ENCODE measurements at regions not wholly inside any gene's neighbourhood (a gene's known extent, or its start where the extent isn't known, plus 50 kb on each side); places are given as distances from the start of the nearest gene placed in this dataset.
A peak's percentile ranks its signal among the peaks of the same experiment; 100 is the strongest.

GRCh38 chr19:46925548-46925950 lies 64.8 kb downstream of the ARHGAP35 start:
- H3K27ac ChIP-seq (ENCODE audit: low read depth, low read length), result peak overlapping the region; percentile 70
- peak overlapping the region in 2 of 3 donors; percentile 17 to 29 for H3K4me3 ChIP-seq (ENCODE audit: low read length in 3 of 3)
- H3K36me3 ChIP-seq (ENCODE audit: control insufficient read depth in 3 of 3, insufficient read depth in 3 of 3, low read length in 3 of 3), result peaks cover 0 to 14% (median 3%) of the 10 kb centered on the region in 3 donors
- H3K9me3 ChIP-seq (ENCODE audit: control insufficient read depth in 3 of 3, low read length in 3 of 3), result no peaks in the 10 kb centered on the region
- no peaks in the 10 kb centered on the region for H3K27me3 ChIP-seq (ENCODE audit: control insufficient read depth in 3 of 3, insufficient read depth in 3 of 3, low read length in 3 of 3)
- H3K9ac ChIP-seq (ENCODE audit: low read depth in 1 of 3, low read length in 3 of 3), result peak overlapping the region in 2 of 3 donors; percentile 10 to 32
- H3K4me1 ChIP-seq (ENCODE audit: control insufficient read depth in 3 of 3, insufficient read depth in 3 of 3, low read length in 3 of 3), result peaks cover 47 to 63% (median 53%) of the 10 kb centered on the region in 3 donors

- peaks cover 0 to 11% (median 3%) of the 10 kb centered on the region in 3 donors for H3K36me3 ChIP-seq (ENCODE audit: control insufficient read depth in 3 of 3, insufficient read depth in 3 of 3, low read length in 3 of 3)
- peak overlapping the region; percentile 20 to 29 (median 28) for H3K4me3 ChIP-seq (ENCODE audit: low read length in 3 of 3)
- H3K9me3 ChIP-seq (ENCODE audit: control insufficient read depth in 3 of 3, low read length in 3 of 3), result no peaks in the 10 kb centered on the region
- H3K9ac ChIP-seq (ENCODE audit: low read depth in 1 of 3, low read length in 3 of 3), result peak overlapping the region in 2 of 3 donors; percentile 25 to 58
- H3K27ac ChIP-seq (ENCODE audit: low read depth, low read length), result peak overlapping the region; percentile 70
- peaks cover 54 to 71% (median 59%) of the 10 kb centered on the region in 3 donors for H3K4me1 ChIP-seq (ENCODE audit: control insufficient read depth in 3 of 3, insufficient read depth in 3 of 3, low read length in 3 of 3)
- H3K27me3 ChIP-seq (ENCODE audit: control insufficient read depth in 3 of 3, insufficient read depth in 3 of 3, low read length in 3 of 3), result no peaks in the 10 kb centered on the region
Observed at GRCh38 chr19:46926170-46927071, 65.6 kb downstream of the ARHGAP35 start.

GRCh38 chr19:46927106-46927505 lies 66.3 kb downstream of the ARHGAP35 start:
- peak overlapping the region; percentile 25 to 58 (median 45) for H3K9ac ChIP-seq (ENCODE audit: low read depth in 1 of 3, low read length in 3 of 3)
- peaks cover 0 to 6% (median 3%) of the 10 kb centered on the region in 3 donors for H3K36me3 ChIP-seq (ENCODE audit: control insufficient read depth in 3 of 3, insufficient read depth in 3 of 3, low read length in 3 of 3)
- H3K4me1 ChIP-seq (ENCODE audit: control insufficient read depth in 3 of 3, insufficient read depth in 3 of 3, low read length in 3 of 3), result peaks cover 56 to 78% (median 64%) of the 10 kb centered on the region in 3 donors
- peak overlapping the region; percentile 20 to 29 (median 28) for H3K4me3 ChIP-seq (ENCODE audit: low read length in 3 of 3)
- H3K27me3 ChIP-seq (ENCODE audit: control insufficient read depth in 3 of 3, insufficient read depth in 3 of 3, low read length in 3 of 3), result no peaks in the 10 kb centered on the region
- peak overlapping the region; percentile 57 for H3K27ac ChIP-seq (ENCODE audit: low read depth, low read length)
- H3K9me3 ChIP-seq (ENCODE audit: control insufficient read depth in 3 of 3, low read length in 3 of 3), result no peaks in the 10 kb centered on the region

GRCh38 chr19:46927893-46928292 lies 67.1 kb downstream of the ARHGAP35 start:
- no peaks in the 10 kb centered on the region for H3K27me3 ChIP-seq (ENCODE audit: control insufficient read depth in 3 of 3, insufficient read depth in 3 of 3, low read length in 3 of 3)
- no peaks in the 10 kb centered on the region for H3K9me3 ChIP-seq (ENCODE audit: control insufficient read depth in 3 of 3, low read length in 3 of 3)
- peaks cover 61 to 83% (median 68%) of the 10 kb centered on the region in 3 donors for H3K4me1 ChIP-seq (ENCODE audit: control insufficient read depth in 3 of 3, insufficient read depth in 3 of 3, low read length in 3 of 3)
- peak overlapping the region; percentile 28 to 60 (median 57) for H3K9ac ChIP-seq (ENCODE audit: low read depth in 1 of 3, low read length in 3 of 3)
- H3K4me3 ChIP-seq (ENCODE audit: low read length in 3 of 3), result peak overlapping the region; percentile 0 to 20 (median 18)
- H3K36me3 ChIP-seq (ENCODE audit: control insufficient read depth in 3 of 3, insufficient read depth in 3 of 3, low read length in 3 of 3), result no peaks in the 10 kb centered on the region
- H3K27ac ChIP-seq (ENCODE audit: low read depth, low read length), result peak overlapping the region; percentile 57

- Histone ChIP-seq H3K9me3 (ENCODE audit: control insufficient read depth in 3 of 3, low read length in 3 of 3) (no peaks in the 10 kb centered on the region), H3K27ac (ENCODE audit: low read depth, low read length) (peak overlapping the region; percentile 57), H3K4me1 (ENCODE audit: control insufficient read depth in 3 of 3, insufficient read depth in 3 of 3, low read length in 3 of 3) (peaks cover 61 to 82% (median 66%) of the 10 kb centered on the region in 3 donors), H3K27me3 (ENCODE audit: control insufficient read depth in 3 of 3, insufficient read depth in 3 of 3, low read length in 3 of 3) (no peaks in the 10 kb centered on the region), H3K36me3 (ENCODE audit: control insufficient read depth in 3 of 3, insufficient read depth in 3 of 3, low read length in 3 of 3) (no peaks in the 10 kb centered on the region), H3K4me3 (ENCODE audit: low read length in 3 of 3) (no peak overlapping the region), H3K9ac (ENCODE audit: low read depth in 1 of 3, low read length in 3 of 3) (no peak overlapping the region)
Observed at GRCh38 chr19:46928951-46929350, 68.2 kb downstream of the ARHGAP35 start.

GRCh38 chr19:46931202-46931601 lies 70.4 kb downstream of the ARHGAP35 start:
- Histone ChIP-seq H3K27ac (ENCODE audit: low read depth, low read length) (peak overlapping the region; percentile 20), H3K4me1 (ENCODE audit: control insufficient read depth in 3 of 3, insufficient read depth in 3 of 3, low read length in 3 of 3) (peaks cover 39 to 60% (median 44%) of the 10 kb centered on the region in 3 donors), H3K9me3 (ENCODE audit: control insufficient read depth in 3 of 3, low read length in 3 of 3) (no peaks in the 10 kb centered on the region)

GRCh38 chr19:46932346-46932745 lies 71.5 kb downstream of the ARHGAP35 start:
- no peak overlapping the region for H3K4me3 ChIP-seq (ENCODE audit: low read length in 3 of 3)
- H3K9me3 ChIP-seq (ENCODE audit: control insufficient read depth in 3 of 3, low read length in 3 of 3), result no peaks in the 10 kb centered on the region
- H3K36me3 ChIP-seq (ENCODE audit: control insufficient read depth in 3 of 3, insufficient read depth in 3 of 3, low read length in 3 of 3), result peaks cover 0 to 4% (median 1%) of the 10 kb centered on the region in 3 donors
- no peaks in the 10 kb centered on the region for H3K27me3 ChIP-seq (ENCODE audit: control insufficient read depth in 3 of 3, insufficient read depth in 3 of 3, low read length in 3 of 3)
- no peak overlapping the region for H3K27ac ChIP-seq (ENCODE audit: low read depth, low read length)
- no peak overlapping the region for H3K9ac ChIP-seq (ENCODE audit: low read depth in 1 of 3, low read length in 3 of 3)
- peaks cover 28 to 49% (median 32%) of the 10 kb centered on the region in 3 donors for H3K4me1 ChIP-seq (ENCODE audit: control insufficient read depth in 3 of 3, insufficient read depth in 3 of 3, low read length in 3 of 3)

More at GRCh38 chr19:46931202-46931601, 70.4 kb downstream of the ARHGAP35 start:
- Histone ChIP-seq H3K9ac (ENCODE audit: low read depth in 1 of 3, low read length in 3 of 3) (peak overlapping the region in 2 of 3 donors; percentile 22 to 63), H3K36me3 (ENCODE audit: control insufficient read depth in 3 of 3, insufficient read depth in 3 of 3, low read length in 3 of 3) (no peaks in the 10 kb centered on the region), H3K27me3 (ENCODE audit: control insufficient read depth in 3 of 3, insufficient read depth in 3 of 3, low read length in 3 of 3) (no peaks in the 10 kb centered on the region), H3K4me3 (ENCODE audit: low read length in 3 of 3) (no peak overlapping the region)

GRCh38 chr19:46935066-46935663 lies 74.4 kb downstream of the ARHGAP35 start:
- Histone ChIP-seq H3K27ac (ENCODE audit: low read depth, low read length) (no peak overlapping the region), H3K9ac (ENCODE audit: low read depth in 1 of 3, low read length in 3 of 3) (no peak overlapping the region), H3K4me1 (ENCODE audit: control insufficient read depth in 3 of 3, insufficient read depth in 3 of 3, low read length in 3 of 3) (peaks cover 15 to 27% (median 16%) of the 10 kb centered on the region in 3 donors), H3K4me3 (ENCODE audit: low read length in 3 of 3) (no peak overlapping the region), H3K36me3 (ENCODE audit: control insufficient read depth in 3 of 3, insufficient read depth in 3 of 3, low read length in 3 of 3) (peaks cover 0 to 8% (median 8%) of the 10 kb centered on the region in 3 donors), H3K9me3 (ENCODE audit: control insufficient read depth in 3 of 3, low read length in 3 of 3) (no peaks in the 10 kb centered on the region), H3K27me3 (ENCODE audit: control insufficient read depth in 3 of 3, insufficient read depth in 3 of 3, low read length in 3 of 3) (no peaks in the 10 kb centered on the region)

GRCh38 chr19:46943150-46943946 lies 76.3 kb upstream of the NPAS1 start:
- no peaks in the 10 kb centered on the region for H3K9me3 ChIP-seq (ENCODE audit: control insufficient read depth in 3 of 3, low read length in 3 of 3)
- peak overlapping the region in 2 of 3 donors; percentile 58 to 64 for H3K4me3 ChIP-seq (ENCODE audit: low read length in 3 of 3)
- no peaks in the 10 kb centered on the region for H3K27me3 ChIP-seq (ENCODE audit: control insufficient read depth in 3 of 3, insufficient read depth in 3 of 3, low read length in 3 of 3)
- peak overlapping the region; percentile 23 to 73 (median 69) for H3K9ac ChIP-seq (ENCODE audit: low read depth in 1 of 3, low read length in 3 of 3)
- H3K36me3 ChIP-seq (ENCODE audit: control insufficient read depth in 3 of 3, insufficient read depth in 3 of 3, low read length in 3 of 3), result peaks cover 0 to 3% (median 0%) of the 10 kb centered on the region in 3 donors
- H3K27ac ChIP-seq (ENCODE audit: low read depth, low read length), result peak overlapping the region; percentile 88
- H3K4me1 ChIP-seq (ENCODE audit: control insufficient read depth in 3 of 3, insufficient read depth in 3 of 3, low read length in 3 of 3), result peaks cover 45 to 46% (median 45%) of the 10 kb centered on the region in 3 donors

Data from skeletal muscle tissue (tissue), 3 donors.